G401 (cell line): ENCODE measurements at regions not wholly inside any gene's neighbourhood (a gene's known extent, or its start where the extent isn't known, plus 50 kb on each side); places are given as distances from the start of the nearest gene placed in this dataset.
"Not testable (repeated sequence)": the region's sequence is repeated elsewhere in the genome, so short reads cannot be mapped to it uniquely, and the experiment has no call there.

Experiments
- DNase-seq: peaks from one replicate; pipeline ENCODE4 v3.0.0-alpha.2; 2015; ENCODE audit warnings: low spot score
- in situ Hi-C: cut with HindIII; loops from 2 replicates; pipeline ENCODE4 v1.10.0; 2016; ENCODE audit warnings: low sequenced_read_pairs, mixed read lengths

- in situ Hi-C loops, result no loop called here
- no peak for DNase-seq
Observed at GRCh38 chr6:159427771-159428170, 258.6 kb downstream of the FNDC1 start.

GRCh38 chr6:159427335-159427734, 258.1 kb downstream of the FNDC1 start:
- in situ Hi-C loops, result no loop called here
- no peak for DNase-seq

- no peak for DNase-seq
- in situ Hi-C loops, result no loop called here
Observed at GRCh38 chr6:159425421-159425820, 256.2 kb downstream of the FNDC1 start.

- in situ Hi-C loops, result no loop called here
- no peak for DNase-seq
Observed at GRCh38 chr6:159422041-159422984, 253.1 kb downstream of the FNDC1 start.

GRCh38 chr6:159421586-159421985, 252.4 kb downstream of the FNDC1 start:
- DNase-seq, result no peak
- in situ Hi-C loops, result no loop called here

GRCh38 chr6:159418997-159419396, 249.8 kb downstream of the FNDC1 start:
- DNase-seq, result no peak
- in situ Hi-C loops, result no loop called here

GRCh38 chr6:159416891-159417560, 247.8 kb downstream of the FNDC1 start:
- DNase-seq, result no peak
- in situ Hi-C loops, result no loop called here

GRCh38 chr6:159415540-159415939, 246.3 kb downstream of the FNDC1 start:
- DNase-seq, result no peak
- in situ Hi-C loops, result no loop called here

- no peak for DNase-seq
- in situ Hi-C loops, result no loop called here
Observed at GRCh38 chr6:159414711-159415110, 245.5 kb downstream of the FNDC1 start.

- DNase-seq, in situ Hi-C loops: not testable (repeated sequence)
Observed at GRCh38 chr6:159407211-159407780, 238.1 kb downstream of the FNDC1 start.

- no peak for DNase-seq
- in situ Hi-C loops, result no loop called here
Observed at GRCh38 chr6:159404296-159404695, 235.1 kb downstream of the FNDC1 start.

- in situ Hi-C loops, result no loop called here
- no peak for DNase-seq
Observed at GRCh38 chr6:159400826-159401225, 231.6 kb downstream of the FNDC1 start.

GRCh38 chr6:159399751-159400221, 230.6 kb downstream of the FNDC1 start:
- in situ Hi-C loops, result no loop called here
- DNase-seq, result no peak

- in situ Hi-C loops, result no loop called here
- DNase-seq, result no peak
Observed at GRCh38 chr6:159398633-159399032, 229.4 kb downstream of the FNDC1 start.

GRCh38 chr6:159397753-159398152, 228.6 kb downstream of the FNDC1 start:
- in situ Hi-C loops, result no loop called here
- DNase-seq, result no peak

- in situ Hi-C loops, result no loop called here
- no peak for DNase-seq
Observed at GRCh38 chr6:159395609-159396008, 226.4 kb downstream of the FNDC1 start.

GRCh38 chr6:159392695-159393094, 223.5 kb downstream of the FNDC1 start:
- in situ Hi-C loops, DNase-seq: not testable (repeated sequence)

- in situ Hi-C loops, result no loop called here
- no peak for DNase-seq
Observed at GRCh38 chr6:159390381-159390780, 221.2 kb downstream of the FNDC1 start.

- no peak for DNase-seq
- in situ Hi-C loops, result no loop called here
Observed at GRCh38 chr6:159389695-159390094, 220.5 kb downstream of the FNDC1 start.

- in situ Hi-C loops, result loop anchor here (5.0 kb wide), 1 partner anchor 53 kb away; no protein-coding TSS in a partner anchor
- DNase-seq, result no peak
Observed at GRCh38 chr6:159380114-159380513, 210.9 kb downstream of the FNDC1 start.
